GM18526 (cell line): ENCODE measurements at regions not wholly inside any gene's neighbourhood (a gene's known extent, or its start where the extent isn't known, plus 50 kb on each side); places are given as distances from the start of the nearest gene placed in this dataset.

Experiments
- POLR2A ChIP-seq: IDR thresholded peaks from 3 replicates; pipeline ENCODE4 v1.6.1; 2011; ENCODE audit not compliant: insufficient read length; ENCODE audit errors: extremely low read depth

GRCh38 chr5:143738417-143739401 lies 73.3 kb upstream of the HMHB1 start:
- TF ChIP-seq POLR2A = no peak

- no peak for TF ChIP-seq POLR2A
Observed at GRCh38 chr5:143737062-143737461, 74.9 kb upstream of the HMHB1 start.

GRCh38 chr5:143734456-143734780 lies 77.5 kb upstream of the HMHB1 start:
- TF ChIP-seq POLR2A = no peak

- no peak for TF ChIP-seq POLR2A
Observed at GRCh38 chr5:143733665-143734455, 78.1 kb upstream of the HMHB1 start.

- no peak for TF ChIP-seq POLR2A
Observed at GRCh38 chr5:143732402-143732801, 79.6 kb upstream of the HMHB1 start.

- TF ChIP-seq POLR2A = no peak
Observed at GRCh38 chr5:143730112-143730801, 81.7 kb upstream of the HMHB1 start.

- TF ChIP-seq POLR2A = no peak
Observed at GRCh38 chr5:143729334-143729946, 82.5 kb upstream of the HMHB1 start.

- TF ChIP-seq POLR2A = no peak
Observed at GRCh38 chr5:143723159-143723558, 88.8 kb upstream of the HMHB1 start.

- no peak for TF ChIP-seq POLR2A
Observed at GRCh38 chr5:143721925-143722324, 90.0 kb upstream of the HMHB1 start.

GRCh38 chr5:143720689-143721088 lies 91.3 kb upstream of the HMHB1 start:
- no peak for TF ChIP-seq POLR2A

- TF ChIP-seq POLR2A = no peak
Observed at GRCh38 chr5:143717400-143717799, 94.6 kb upstream of the HMHB1 start.

GRCh38 chr5:143716881-143717280 lies 95.1 kb upstream of the HMHB1 start:
- TF ChIP-seq POLR2A = no peak

- no peak for TF ChIP-seq POLR2A
Observed at GRCh38 chr5:143715616-143716015, 96.3 kb upstream of the HMHB1 start.

- no peak for TF ChIP-seq POLR2A
Observed at GRCh38 chr5:143714629-143715028, 97.3 kb upstream of the HMHB1 start.
